ENCODE measurements at regions not wholly inside any gene's neighbourhood (a gene's known extent, or its start where the extent isn't known, plus 50 kb on each side); places are given as distances from the start of the nearest gene placed in this dataset.

- TF ChIP-seq RARB (CRISPR knock-in tag; IDR thresholded peaks at IDR 0.05) (no peak), PATZ1 (CRISPR knock-in tag; IDR thresholded peaks at IDR 0.05; ENCODE audit: borderline replicate concordance) (no peak), ARNTL (CRISPR knock-in tag; IDR thresholded peaks at IDR 0.05; ENCODE audit: borderline replicate concordance, low read depth) (no peak), ISL1 (CRISPR knock-in tag; IDR thresholded peaks at IDR 0.05) (no peak), TCF4 (CRISPR knock-in tag; IDR thresholded peaks at IDR 0.05; ENCODE audit: borderline replicate concordance) (no peak), SNAI2 (CRISPR knock-in tag; IDR thresholded peaks at IDR 0.05) (no peak), CSRNP3 (CRISPR knock-in tag; IDR thresholded peaks at IDR 0.05) (no peak)
- TF ChIP-seq, protein P1, sequence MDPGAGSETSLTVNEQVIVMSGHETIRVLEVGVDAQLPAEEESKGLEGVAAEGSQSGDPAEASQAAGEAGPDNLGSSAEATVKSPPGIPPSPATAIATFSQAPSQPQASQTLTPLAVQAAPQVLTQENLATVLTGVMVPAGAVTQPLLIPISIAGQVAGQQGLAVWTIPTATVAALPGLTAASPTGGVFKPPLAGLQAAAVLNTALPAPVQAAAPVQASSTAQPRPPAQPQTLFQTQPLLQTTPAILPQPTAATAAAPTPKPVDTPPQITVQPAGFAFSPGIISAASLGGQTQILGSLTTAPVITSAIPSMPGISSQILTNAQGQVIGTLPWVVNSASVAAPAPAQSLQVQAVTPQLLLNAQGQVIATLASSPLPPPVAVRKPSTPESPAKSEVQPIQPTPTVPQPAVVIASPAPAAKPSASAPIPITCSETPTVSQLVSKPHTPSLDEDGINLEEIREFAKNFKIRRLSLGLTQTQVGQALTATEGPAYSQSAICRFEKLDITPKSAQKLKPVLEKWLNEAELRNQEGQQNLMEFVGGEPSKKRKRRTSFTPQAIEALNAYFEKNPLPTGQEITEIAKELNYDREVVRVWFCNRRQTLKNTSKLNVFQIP (CRISPR knock-in tag; IDR thresholded peaks at IDR 0.05; ENCODE audit: borderline replicate concordance, low read depth), result no peak
- TF ChIP-seq, protein P2, sequence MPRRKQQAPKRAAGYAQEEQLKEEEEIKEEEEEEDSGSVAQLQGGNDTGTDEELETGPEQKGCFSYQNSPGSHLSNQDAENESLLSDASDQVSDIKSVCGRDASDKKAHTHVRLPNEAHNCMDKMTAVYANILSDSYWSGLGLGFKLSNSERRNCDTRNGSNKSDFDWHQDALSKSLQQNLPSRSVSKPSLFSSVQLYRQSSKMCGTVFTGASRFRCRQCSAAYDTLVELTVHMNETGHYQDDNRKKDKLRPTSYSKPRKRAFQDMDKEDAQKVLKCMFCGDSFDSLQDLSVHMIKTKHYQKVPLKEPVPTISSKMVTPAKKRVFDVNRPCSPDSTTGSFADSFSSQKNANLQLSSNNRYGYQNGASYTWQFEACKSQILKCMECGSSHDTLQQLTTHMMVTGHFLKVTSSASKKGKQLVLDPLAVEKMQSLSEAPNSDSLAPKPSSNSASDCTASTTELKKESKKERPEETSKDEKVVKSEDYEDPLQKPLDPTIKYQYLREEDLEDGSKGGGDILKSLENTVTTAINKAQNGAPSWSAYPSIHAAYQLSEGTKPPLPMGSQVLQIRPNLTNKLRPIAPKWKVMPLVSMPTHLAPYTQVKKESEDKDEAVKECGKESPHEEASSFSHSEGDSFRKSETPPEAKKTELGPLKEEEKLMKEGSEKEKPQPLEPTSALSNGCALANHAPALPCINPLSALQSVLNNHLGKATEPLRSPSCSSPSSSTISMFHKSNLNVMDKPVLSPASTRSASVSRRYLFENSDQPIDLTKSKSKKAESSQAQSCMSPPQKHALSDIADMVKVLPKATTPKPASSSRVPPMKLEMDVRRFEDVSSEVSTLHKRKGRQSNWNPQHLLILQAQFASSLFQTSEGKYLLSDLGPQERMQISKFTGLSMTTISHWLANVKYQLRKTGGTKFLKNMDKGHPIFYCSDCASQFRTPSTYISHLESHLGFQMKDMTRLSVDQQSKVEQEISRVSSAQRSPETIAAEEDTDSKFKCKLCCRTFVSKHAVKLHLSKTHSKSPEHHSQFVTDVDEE (CRISPR knock-in tag; IDR thresholded peaks at IDR 0.05), result no peak
Measured at GRCh38 chr13:107244241-107244640, 676.3 kb upstream of the ARGLU1 start.
